Liver (tissue), 8 donors: ENCODE measurements at regions not wholly inside any gene's neighbourhood (a gene's known extent, or its start where the extent isn't known, plus 50 kb on each side); places are given as distances from the start of the nearest gene placed in this dataset.

Experiments used
- DNase-seq: peaks from one replicate; pipeline ENCODE4 v3.0.0-alpha.2; 2017; ENCODE audit warnings: low spot score
- H3K27ac ChIP-seq, 2 donors: one replicate each; pipeline ENCODE4 v1.7.0; 2013; ENCODE audit warnings: inconsistent platforms in 2 of 2, low read length in 2 of 2, control low read depth in 1 of 2, low read depth in 1 of 2, mild to moderate bottlenecking in 1 of 2
- H3K27me3 ChIP-seq, 4 donors: one replicate each; pipeline versions ENCODE4 v1.6.1 to v1.7.0; 2013; ENCODE audit warnings: low read length in 3 of 4, inconsistent platforms in 1 of 4, mild to moderate bottlenecking in 1 of 4, moderate library complexity in 1 of 4; ENCODE audit not compliant: control insufficient read depth in 4 of 4, insufficient read depth in 4 of 4
- H3K36me3 ChIP-seq, 4 donors: one replicate each; pipeline versions ENCODE4 v1.6.1 to v1.7.0; 2013; ENCODE audit warnings: low read length in 3 of 4, mild to moderate bottlenecking in 3 of 4, low read depth in 1 of 4, moderate library complexity in 1 of 4; ENCODE audit not compliant: control insufficient read depth in 4 of 4, insufficient read depth in 3 of 4
- H3K4me1 ChIP-seq, 4 donors: one replicate each; pipeline versions ENCODE4 v1.6.1 to v1.7.0; 2013; ENCODE audit warnings: low read length in 3 of 4, mild to moderate bottlenecking in 3 of 4, moderate library complexity in 1 of 4; ENCODE audit not compliant: control insufficient read depth in 4 of 4, insufficient read depth in 4 of 4
- H3K4me3 ChIP-seq, 3 donors: one replicate each; pipeline versions ENCODE4 v1.6.1 to v1.7.0; 2013; ENCODE audit warnings: low read length in 3 of 3, control low read depth in 1 of 3, low read depth in 1 of 3, mild to moderate bottlenecking in 1 of 3
- H3K9ac ChIP-seq, 2 donors: one replicate each; pipeline ENCODE4 v1.7.0; 2013; ENCODE audit warnings: low read length in 2 of 2, mild to moderate bottlenecking in 2 of 2, moderate library complexity in 2 of 2, control low read depth in 1 of 2, low read depth in 1 of 2
- H3K9me3 ChIP-seq, 4 donors: one replicate each; pipeline versions ENCODE4 v1.6.1 to v1.7.0; 2013; ENCODE audit warnings: low read length in 3 of 4; ENCODE audit not compliant: control insufficient read depth in 4 of 4
- ATF3 ChIP-seq: IDR thresholded peaks from 2 replicates; pipeline ENCODE4 v1.6.1; 2016; ENCODE audit warnings: antibody characterized with exemption
- EGR1 ChIP-seq, 2 donors: IDR thresholded peaks; 2 replicates each; pipeline ENCODE4 v1.6.1; 2016 to 2018; ENCODE audit warnings: antibody characterized with exemption in 2 of 2, low read depth in 2 of 2
- FOXA1 ChIP-seq: IDR thresholded peaks from 2 replicates; pipeline ENCODE4 v1.6.1; 2016; ENCODE audit warnings: antibody characterized with exemption
- FOXA2 ChIP-seq: IDR thresholded peaks from 2 replicates; pipeline ENCODE4 v1.6.1; 2016; ENCODE audit warnings: antibody characterized with exemption
- GABPA ChIP-seq, 2 donors: IDR thresholded peaks in 1 of 2; conservative IDR thresholded peaks in 1 of 2; 2 replicates each; pipeline ENCODE4 v1.6.1; 2016; ENCODE audit warnings: antibody characterized with exemption in 2 of 2, mild to moderate bottlenecking in 1 of 2, moderate library complexity in 1 of 2
- HNF4A ChIP-seq, 2 donors: conservative IDR thresholded peaks; 2 replicates each; pipeline ENCODE4 v1.6.1; 2016; ENCODE audit warnings: antibody characterized with exemption in 2 of 2, mild to moderate bottlenecking in 2 of 2
- HNF4G ChIP-seq: IDR thresholded peaks from 2 replicates; pipeline ENCODE4 v1.6.1; 2016; ENCODE audit warnings: antibody characterized with exemption
- JUND ChIP-seq, 2 donors: IDR thresholded peaks; 2 replicates each; pipeline ENCODE4 v1.6.1; 2016; ENCODE audit warnings: antibody characterized with exemption in 2 of 2
- MAX ChIP-seq: IDR thresholded peaks from 2 replicates; pipeline ENCODE4 v1.6.1; 2016; ENCODE audit warnings: antibody characterized with exemption
- NR2F2 ChIP-seq: IDR thresholded peaks from 2 replicates; pipeline ENCODE4 v1.6.1; 2016; ENCODE audit warnings: antibody characterized with exemption
- RAD21 ChIP-seq, 2 donors: IDR thresholded peaks; 2 replicates each; pipeline ENCODE4 v1.6.1; 2016; ENCODE audit warnings: antibody characterized with exemption in 2 of 2, mild to moderate bottlenecking in 2 of 2
- REST ChIP-seq: IDR thresholded peaks from 2 replicates; pipeline ENCODE4 v1.6.1; 2016; ENCODE audit warnings: antibody characterized with exemption, mild to moderate bottlenecking
- RXRA ChIP-seq, 2 donors: IDR thresholded peaks; 2 replicates each; pipeline ENCODE4 v1.6.1; 2017 to 2018; ENCODE audit warnings: antibody characterized with exemption in 2 of 2, mild to moderate bottlenecking in 1 of 2
- SP1 ChIP-seq: IDR thresholded peaks from 2 replicates; pipeline ENCODE4 v1.6.1; 2018; ENCODE audit warnings: antibody characterized with exemption, mild to moderate bottlenecking
- TAF1 ChIP-seq: conservative IDR thresholded peaks from 2 replicates; pipeline ENCODE4 v1.6.1; 2016; ENCODE audit warnings: antibody characterized with exemption, mild to moderate bottlenecking
- YY1 ChIP-seq: IDR thresholded peaks from 2 replicates; pipeline ENCODE4 v1.6.1; 2016; ENCODE audit warnings: antibody characterized with exemption, mild to moderate bottlenecking
- ZBTB33 ChIP-seq: IDR thresholded peaks from 2 replicates; pipeline ENCODE4 v1.6.1; 2016; ENCODE audit warnings: antibody characterized with exemption
- WGBS: extraction: QIAGEN DNeasy Blood & Tissue Kit; methylation state at CpG from one replicate; pipeline ENCODE4 v1.1.7; 2013; 5-methylcytosine and 5-hydroxymethylcytosine counted together
- TF ChIP-seq, protein P1 (sequence below): fragments of 150-350 bp; IDR thresholded peaks from 2 replicates; pipeline ENCODE4 v1.5.1; 2017; ENCODE audit warnings: improper control_type of control experiment, low read depth, low read length; ENCODE audit not compliant: missing input control
- donor health status: healthy.
- donor health status: healthy.
- donor health status: healthy.
- donor health status: healthy.
- donor health status: healthy.

- Histone ChIP-seq H3K9ac (no peak overlapping the region), H3K4me3 (no peak overlapping the region), H3K27ac (no peak overlapping the region), H3K36me3 (no peaks in the 10 kb centered on the region), H3K4me1 (no peaks in the 10 kb centered on the region), H3K27me3 (no peaks in the 10 kb centered on the region), H3K9me3 (no peaks in the 10 kb centered on the region)
- no peak for DNase-seq
- TF ChIP-seq NR2F2 (no peak), FOXA1 (no peak), ZBTB33 (no peak), JUND (IDR thresholded peaks at IDR 0.05) (no peak), HNF4A (conservative IDR thresholded peaks at IDR 0.05) (no peak), ATF3 (no peak), RAD21 (IDR thresholded peaks at IDR 0.05) (no peak), SP1 (no peak), FOXA2 (no peak), REST (no peak), MAX (no peak), TAF1 (no peak), YY1 (no peak), GABPA (IDR thresholded peaks at IDR 0.05 in 1 of 2, conservative IDR thresholded peaks at IDR 0.05 in 1 of 2) (no peak), EGR1 (IDR thresholded peaks at IDR 0.05; ENCODE audit: low read depth in 2 of 2) (no peak), HNF4G (no peak)
- TF ChIP-seq, protein P1, sequence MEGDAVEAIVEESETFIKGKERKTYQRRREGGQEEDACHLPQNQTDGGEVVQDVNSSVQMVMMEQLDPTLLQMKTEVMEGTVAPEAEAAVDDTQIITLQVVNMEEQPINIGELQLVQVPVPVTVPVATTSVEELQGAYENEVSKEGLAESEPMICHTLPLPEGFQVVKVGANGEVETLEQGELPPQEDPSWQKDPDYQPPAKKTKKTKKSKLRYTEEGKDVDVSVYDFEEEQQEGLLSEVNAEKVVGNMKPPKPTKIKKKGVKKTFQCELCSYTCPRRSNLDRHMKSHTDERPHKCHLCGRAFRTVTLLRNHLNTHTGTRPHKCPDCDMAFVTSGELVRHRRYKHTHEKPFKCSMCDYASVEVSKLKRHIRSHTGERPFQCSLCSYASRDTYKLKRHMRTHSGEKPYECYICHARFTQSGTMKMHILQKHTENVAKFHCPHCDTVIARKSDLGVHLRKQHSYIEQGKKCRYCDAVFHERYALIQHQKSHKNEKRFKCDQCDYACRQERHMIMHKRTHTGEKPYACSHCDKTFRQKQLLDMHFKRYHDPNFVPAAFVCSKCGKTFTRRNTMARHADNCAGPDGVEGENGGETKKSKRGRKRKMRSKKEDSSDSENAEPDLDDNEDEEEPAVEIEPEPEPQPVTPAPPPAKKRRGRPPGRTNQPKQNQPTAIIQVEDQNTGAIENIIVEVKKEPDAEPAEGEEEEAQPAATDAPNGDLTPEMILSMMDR = no peak
- 94% methylated on average over 6 of the region's 6 CpGs for WGBS
These were observed 106.5 kb downstream of the LYZL1 start for GRCh38 chr10:29395409-29395808.

GRCh38 chr10:29397221-29397620 lies 108.4 kb downstream of the LYZL1 start:
- WGBS = 69% methylated on average over 2 of the region's 2 CpGs
- TF ChIP-seq REST = no peak
- no peak for TF ChIP-seq GABPA (IDR thresholded peaks at IDR 0.05 in 1 of 2, conservative IDR thresholded peaks at IDR 0.05 in 1 of 2)
- TF ChIP-seq JUND (IDR thresholded peaks at IDR 0.05) = no peak
- no peak for TF ChIP-seq NR2F2
- TF ChIP-seq RXRA (IDR thresholded peaks at IDR 0.05) = no peak
- TF ChIP-seq FOXA2 = no peak
- no peak for TF ChIP-seq MAX
- TF ChIP-seq HNF4A (conservative IDR thresholded peaks at IDR 0.05) = no peak
- no peak for TF ChIP-seq SP1
- TF ChIP-seq, protein P1 = no peak
- H3K9ac ChIP-seq = no peak overlapping the region
- DNase-seq = no peak
- H3K9me3 ChIP-seq = peaks cover 0 to 1% (median 0%) of the 10 kb centered on the region in 4 donors
- H3K27ac ChIP-seq = no peak overlapping the region
- H3K4me1 ChIP-seq = no peaks in the 10 kb centered on the region
- no peaks in the 10 kb centered on the region for H3K36me3 ChIP-seq
- H3K27me3 ChIP-seq = no peaks in the 10 kb centered on the region
- H3K4me3 ChIP-seq = no peak overlapping the region
